Peyer's patch (tissue), 4 donors: ENCODE measurements at regions not wholly inside any gene's neighbourhood (a gene's known extent, or its start where the extent isn't known, plus 50 kb on each side); places are given as distances from the start of the nearest gene placed in this dataset.

Source experiments
- DNase-seq, 3 donors: peaks; one replicate each; pipeline ENCODE4 v3.0.0-alpha.2; 2017 to 2019
- H3K27ac ChIP-seq, 4 donors: fragments of 200-600 bp; sonication (generic); one replicate each; pipeline ENCODE4 v1.5.1; 2016 to 2019
- H3K27me3 ChIP-seq, 2 donors: fragments of 200-600 bp; sonication (generic); one replicate each; pipeline ENCODE4 v1.5.1; 2019
- H3K36me3 ChIP-seq, 3 donors: fragments of 200-600 bp; sonication (generic); one replicate each; pipeline ENCODE4 v1.5.1; 2016 to 2019
- H3K4me1 ChIP-seq, 4 donors: fragments of 200-600 bp; sonication (generic); one replicate each; pipeline ENCODE4 v1.5.1; 2016 to 2019
- H3K4me3 ChIP-seq, 4 donors: fragments of 200-600 bp; sonication (generic); 1 replicate in 3 of 4; 2 replicates in 1 of 4; pipeline ENCODE4 v1.5.1; 2016 to 2019; ENCODE audit warnings: mild to moderate bottlenecking in 1 of 4
- H3K9me3 ChIP-seq, 4 donors: fragments of 200-600 bp; sonication (generic); one replicate each; pipeline ENCODE4 v1.5.1; 2016 to 2019; ENCODE audit warnings: mild to moderate bottlenecking in 1 of 4
- CTCF ChIP-seq, 6 experiments: fragments of 450-650 bp in 4 of 6; fragments of 200-600 bp in 2 of 6; sonication (generic) in 1 of 6; IDR thresholded peaks; one replicate each; pipeline ENCODE4 v1.5.1; 2017 to 2019; ENCODE audit warnings: antibody characterized with exemption in 6 of 6, mild to moderate bottlenecking in 3 of 6, moderate library complexity in 1 of 6
- POLR2A ChIP-seq, 2 donors: fragments of 450-650 bp; IDR thresholded peaks; one replicate each; pipeline ENCODE4 v1.5.1; 2017; ENCODE audit warnings: antibody characterized with exemption in 2 of 2, mild to moderate bottlenecking in 2 of 2, moderate library complexity in 2 of 2

- H3K27ac ChIP-seq = no peak overlapping the region
- no peak overlapping the region for H3K4me3 ChIP-seq
- no peaks in the 10 kb centered on the region for H3K36me3 ChIP-seq
- TF ChIP-seq POLR2A (IDR thresholded peaks at IDR 0.05) = no peak
- TF ChIP-seq CTCF (IDR thresholded peaks at IDR 0.05) = no peak
- H3K4me1 ChIP-seq = no peaks in the 10 kb centered on the region
- no peaks in the 10 kb centered on the region for H3K9me3 ChIP-seq
- no peaks in the 10 kb centered on the region for H3K27me3 ChIP-seq
- DNase-seq = no peak
Measured at GRCh38 chr4:104901961-104902605, 244.6 kb upstream of the TET2 start.

GRCh38 chr4:104905065-104905464, 241.6 kb upstream of the TET2 start:
- Histone ChIP-seq H3K36me3 (no peaks in the 10 kb centered on the region), H3K27ac (no peak overlapping the region), H3K4me3 (no peak overlapping the region), H3K27me3 (no peaks in the 10 kb centered on the region), H3K9me3 (no peaks in the 10 kb centered on the region), H3K4me1 (no peaks in the 10 kb centered on the region)
- no peak for TF ChIP-seq POLR2A (IDR thresholded peaks at IDR 0.05)
- no peak for TF ChIP-seq CTCF (IDR thresholded peaks at IDR 0.05)
- DNase-seq = no peak

- Histone ChIP-seq H3K4me3 (no peak overlapping the region), H3K36me3 (no peaks in the 10 kb centered on the region), H3K9me3 (no peaks in the 10 kb centered on the region), H3K27me3 (no peaks in the 10 kb centered on the region), H3K4me1 (no peaks in the 10 kb centered on the region), H3K27ac (no peak overlapping the region)
- no peak for DNase-seq
- no peak for TF ChIP-seq CTCF (IDR thresholded peaks at IDR 0.05)
- no peak for TF ChIP-seq POLR2A (IDR thresholded peaks at IDR 0.05)
Measured at GRCh38 chr4:104905546-104905945, 241.1 kb upstream of the TET2 start.

GRCh38 chr4:104906276-104906675, 240.4 kb upstream of the TET2 start:
- no peak for DNase-seq
- TF ChIP-seq POLR2A (IDR thresholded peaks at IDR 0.05) (no peak), CTCF (IDR thresholded peaks at IDR 0.05) (no peak)
- no peaks in the 10 kb centered on the region for H3K36me3 ChIP-seq
- H3K4me3 ChIP-seq = no peak overlapping the region
- no peaks in the 10 kb centered on the region for H3K27me3 ChIP-seq
- no peaks in the 10 kb centered on the region for H3K9me3 ChIP-seq
- no peaks in the 10 kb centered on the region for H3K4me1 ChIP-seq
- no peak overlapping the region for H3K27ac ChIP-seq

GRCh38 chr4:104907074-104907649, 239.5 kb upstream of the TET2 start:
- TF ChIP-seq CTCF (IDR thresholded peaks at IDR 0.05) = no peak
- no peak for TF ChIP-seq POLR2A (IDR thresholded peaks at IDR 0.05)
- H3K36me3 ChIP-seq = no peaks in the 10 kb centered on the region
- H3K4me1 ChIP-seq = no peaks in the 10 kb centered on the region
- no peak overlapping the region for H3K27ac ChIP-seq
- H3K27me3 ChIP-seq = no peaks in the 10 kb centered on the region
- no peak overlapping the region for H3K4me3 ChIP-seq
- DNase-seq = no peak
- no peaks in the 10 kb centered on the region for H3K9me3 ChIP-seq
